ENCODE measurements at regions not wholly inside any gene's neighbourhood (a gene's known extent, or its start where the extent isn't known, plus 50 kb on each side); places are given as distances from the start of the nearest gene placed in this dataset.
"Not testable (repeated sequence)": the region's sequence is repeated elsewhere in the genome, so short reads cannot be mapped to it uniquely, and the experiment has no call there.

DNA sequence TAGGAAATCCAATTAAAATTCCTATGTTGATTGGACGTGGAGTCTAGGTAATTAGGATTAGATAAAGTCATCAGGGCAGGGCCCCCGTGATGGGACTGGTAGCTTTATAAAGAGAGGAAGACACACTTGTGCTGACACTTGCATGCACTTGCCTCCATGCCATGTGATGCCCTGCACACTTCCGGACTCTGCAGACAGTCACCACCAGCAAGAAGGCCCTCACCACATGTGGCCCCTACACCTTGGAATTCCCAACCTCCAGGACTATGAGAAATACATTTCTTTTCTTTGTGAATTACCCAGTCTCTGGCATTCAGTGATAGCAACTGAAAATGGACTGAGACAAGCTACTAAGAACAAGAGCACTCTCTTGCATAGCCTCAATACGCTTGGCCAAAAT lies 90.6 kb downstream of the CRYGS start:
- DNase-seq, result no peak

DNA sequence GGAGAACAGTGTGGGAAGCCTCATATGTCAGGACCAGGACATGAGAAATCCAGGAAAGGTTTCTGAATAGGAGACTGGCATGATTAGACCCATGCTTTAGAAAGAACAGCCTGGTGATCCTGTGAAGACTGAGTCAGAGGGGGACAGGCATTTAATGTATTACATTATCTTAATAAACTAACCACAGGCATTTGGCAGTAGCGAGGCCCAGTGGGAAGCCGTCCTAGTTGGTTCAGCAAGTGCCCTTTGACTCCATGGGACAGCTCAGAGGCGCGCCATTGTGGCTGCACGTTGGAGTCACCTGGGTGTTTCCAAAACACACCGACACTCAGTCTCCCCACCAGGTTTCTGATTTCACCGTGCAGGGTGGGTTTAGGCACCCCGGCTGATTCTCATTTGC lies 90.5 kb upstream of the DGKG start:
- no peak for DNase-seq

DNA sequence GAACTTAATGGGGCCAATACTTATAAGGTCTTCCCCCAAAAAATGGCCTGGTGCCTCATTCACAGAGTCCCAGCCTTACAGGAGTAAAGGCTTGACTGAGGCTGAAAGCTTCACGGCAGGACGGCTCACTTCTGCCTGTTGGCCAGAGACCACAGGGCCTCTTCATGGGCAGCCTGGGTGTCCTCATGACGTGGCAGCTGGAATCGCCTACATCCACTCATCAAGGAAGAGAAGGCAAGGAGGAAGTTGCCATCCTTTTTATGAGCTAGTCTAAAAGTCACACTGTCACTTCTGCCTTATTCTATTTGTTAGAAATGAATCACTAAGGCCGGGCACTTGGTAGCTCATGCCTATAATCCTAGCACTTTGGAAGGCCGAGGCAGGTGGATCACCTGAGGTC lies 89.3 kb upstream of the DGKG start:
- DNase-seq, result no peak

DNA sequence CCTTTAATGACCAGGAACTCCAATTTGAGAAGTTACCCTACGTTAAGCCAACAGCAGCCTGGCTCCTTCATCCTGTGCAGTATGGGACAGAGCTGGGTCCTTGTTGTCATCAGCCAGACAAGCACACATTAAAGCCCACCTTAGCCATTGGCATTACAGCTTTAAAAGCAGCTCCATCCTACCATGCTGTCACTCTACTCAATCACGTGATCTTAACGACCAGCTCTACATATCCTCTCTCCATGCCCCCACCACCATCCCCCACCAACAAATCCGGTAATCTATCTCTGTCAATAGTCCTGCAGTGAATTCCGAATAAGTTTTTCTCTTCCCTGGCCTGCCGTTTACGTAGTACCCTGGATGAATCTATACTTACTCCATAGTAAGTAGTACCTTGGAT lies 82.9 kb upstream of the DGKG start:
- DNase-seq, result no peak

DNA sequence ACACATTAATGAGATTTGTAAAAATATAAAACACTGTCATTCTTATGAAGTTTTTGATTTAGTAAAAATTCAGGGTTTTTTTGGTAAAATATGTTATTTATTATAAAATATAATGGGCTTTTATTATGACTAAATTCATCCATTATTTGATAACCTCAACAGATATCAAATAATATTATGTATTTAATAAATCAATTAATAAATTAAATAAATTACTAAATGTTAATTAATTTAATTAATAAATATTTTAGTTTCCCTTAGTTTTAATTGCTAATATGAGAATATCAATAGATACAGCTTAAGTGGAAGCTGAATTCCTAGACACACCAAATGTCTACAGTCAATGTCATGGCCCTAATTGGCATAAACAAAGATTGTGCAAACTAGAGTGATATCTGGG lies 82.3 kb upstream of the DGKG start:
- DNase-seq, result no peak

DNA sequence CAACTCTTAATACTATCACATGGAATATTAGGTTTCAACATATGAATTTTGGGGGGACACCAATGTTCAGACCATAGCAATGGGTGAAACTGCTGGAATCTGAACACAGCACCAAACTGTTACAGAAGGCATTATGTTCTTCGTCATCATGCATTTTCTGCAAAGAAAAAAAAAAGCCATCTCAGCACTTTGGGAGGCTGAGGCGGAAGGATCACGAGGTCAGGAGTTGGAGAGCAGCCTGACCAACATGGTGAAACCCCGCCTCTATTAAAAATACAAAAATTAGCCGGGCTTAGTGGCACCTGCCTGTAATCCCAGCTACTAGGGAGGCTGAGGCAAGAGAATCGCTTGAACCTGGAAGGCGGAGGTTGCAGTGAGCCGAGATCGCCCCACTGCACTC lies 80.9 kb upstream of the DGKG start:
- DNase-seq, result not testable (repeated sequence)

DNA sequence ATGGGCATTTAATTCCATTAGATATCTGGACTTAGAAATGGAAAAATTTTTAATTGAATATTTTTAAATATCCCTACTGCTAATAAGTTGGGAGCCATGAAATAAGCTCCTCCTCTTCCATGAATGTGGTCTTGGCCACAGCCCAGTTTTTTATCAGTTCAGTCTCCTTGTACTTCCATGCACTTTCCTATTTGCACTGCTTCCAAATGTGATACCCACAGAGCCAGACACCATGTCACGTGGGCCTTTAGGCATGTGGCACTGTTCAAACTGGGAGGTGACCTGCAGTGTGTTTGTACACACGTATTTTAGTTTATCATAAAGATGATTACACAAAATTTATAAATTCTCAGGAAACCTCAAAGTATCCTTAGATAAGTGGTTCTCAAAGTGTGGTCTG lies 80.1 kb upstream of the DGKG start:
- DNase-seq, result no peak

DNA sequence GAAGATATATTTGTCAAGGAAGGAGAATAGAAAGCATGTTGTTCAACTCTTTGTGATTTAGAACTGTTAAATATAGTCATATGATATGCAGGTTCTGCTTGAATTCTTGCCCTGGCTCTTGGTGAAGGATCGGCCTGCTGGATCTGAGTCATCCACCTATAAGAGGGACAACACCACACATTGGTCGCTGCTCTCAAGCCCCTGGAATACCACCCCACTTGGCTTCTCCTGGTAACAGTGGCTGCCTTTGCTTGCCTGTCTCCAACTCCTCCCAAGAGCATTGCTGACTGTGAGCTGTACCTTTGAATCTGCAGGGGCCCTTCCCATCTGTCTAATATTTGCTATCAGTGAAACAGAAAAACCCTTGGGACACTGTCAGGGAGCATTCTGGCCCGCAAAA lies 78.9 kb upstream of the DGKG start:
- DNase-seq, result no peak

DNA sequence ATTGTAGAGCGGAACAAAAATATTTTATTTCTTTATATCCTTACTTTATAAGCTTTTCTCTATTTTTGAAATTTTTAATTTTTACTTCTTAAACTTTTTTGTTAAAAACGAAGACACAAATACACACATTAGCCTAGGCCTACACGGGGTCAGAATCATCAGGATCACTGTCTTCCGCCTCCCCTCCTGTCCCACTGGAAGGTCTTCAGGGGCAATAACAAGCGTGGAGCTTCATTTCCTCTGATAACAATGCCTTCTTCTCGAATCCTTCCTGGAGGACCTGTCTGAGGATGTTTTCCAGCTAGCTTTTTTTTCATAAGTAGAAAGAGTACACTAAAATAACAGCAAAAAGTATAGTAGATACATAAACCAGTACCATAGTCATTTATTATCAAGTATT lies 77.7 kb upstream of the DGKG start:
- DNase-seq, result no peak

DNA sequence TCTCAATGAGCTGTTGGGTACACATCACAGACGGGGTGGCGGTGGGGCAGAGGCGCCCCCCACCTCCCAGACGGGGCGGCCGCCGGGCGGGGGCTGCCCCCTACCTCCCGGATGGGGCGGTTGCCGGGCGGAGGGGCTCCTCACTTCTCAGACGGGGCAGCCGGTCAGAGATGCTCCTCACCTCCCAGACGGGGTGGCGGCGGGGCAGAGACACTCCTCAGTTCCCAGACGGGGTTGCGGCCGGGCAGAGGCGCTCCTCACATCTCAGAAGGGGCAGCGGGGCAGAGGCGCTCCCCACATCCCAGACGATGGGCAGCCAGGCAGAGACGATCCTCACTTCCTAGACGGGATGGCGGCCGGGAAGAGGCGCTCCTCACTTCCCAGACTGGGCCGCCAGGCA lies 73.3 kb upstream of the DGKG start:
- DNase-seq, result not testable (repeated sequence)

DNA sequence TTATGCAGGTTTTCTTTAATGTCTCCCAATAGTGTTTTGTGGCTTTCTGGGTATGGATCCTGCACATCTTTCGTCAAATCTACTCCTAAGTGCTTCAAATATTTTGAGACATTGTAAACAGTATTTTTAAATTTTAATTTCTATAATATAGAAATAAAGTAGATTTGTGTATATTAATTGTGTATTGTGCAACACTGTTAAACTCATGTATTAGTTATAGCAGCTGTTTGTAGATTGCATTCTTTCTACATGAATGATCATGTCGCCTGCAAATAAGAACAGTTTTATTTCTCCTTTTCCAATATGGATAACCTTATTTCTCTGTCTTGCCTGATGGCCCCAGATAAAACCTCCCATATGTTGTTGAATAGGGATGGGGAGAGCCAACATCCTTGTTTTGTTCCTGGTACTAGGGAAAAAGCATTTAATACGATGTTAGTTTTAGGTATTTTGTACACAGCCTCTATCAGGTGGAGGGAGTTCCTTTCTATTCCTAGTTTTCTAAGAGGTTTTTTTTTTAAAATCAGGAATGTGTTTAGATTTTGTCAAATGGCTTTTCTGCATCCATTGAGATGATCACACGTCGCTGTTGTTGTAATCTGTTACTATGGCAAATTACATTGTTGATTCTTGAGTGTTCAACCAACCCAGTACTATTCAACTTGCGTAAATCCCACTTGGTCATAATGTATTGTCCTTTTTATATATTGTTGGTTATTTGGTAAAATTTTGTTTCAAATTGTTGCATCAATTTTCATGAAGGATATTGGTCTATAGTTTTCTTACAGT lies 71.1 kb upstream of the DGKG start:
- DNase-seq, result no peak

DNA sequence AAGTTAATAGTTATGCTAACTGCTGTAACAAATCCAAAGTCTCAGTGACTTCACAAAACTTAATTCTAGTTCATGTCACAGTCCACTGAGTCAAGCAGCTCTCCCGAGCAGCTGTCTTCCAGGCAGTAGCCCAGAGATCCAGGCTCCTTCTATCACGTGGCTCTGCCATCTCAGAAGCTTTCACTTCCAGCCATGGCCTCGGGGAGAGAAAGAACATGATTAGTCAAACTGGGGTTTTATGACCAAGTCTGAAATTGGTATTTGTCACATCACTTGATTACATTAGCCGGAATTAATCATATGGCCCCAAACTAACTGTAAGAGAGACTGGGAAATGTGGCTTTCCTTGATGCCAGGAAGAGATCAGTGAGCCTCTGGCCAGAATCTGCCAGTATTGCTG lies 70.2 kb upstream of the DGKG start:
- no peak for DNase-seq

DNA sequence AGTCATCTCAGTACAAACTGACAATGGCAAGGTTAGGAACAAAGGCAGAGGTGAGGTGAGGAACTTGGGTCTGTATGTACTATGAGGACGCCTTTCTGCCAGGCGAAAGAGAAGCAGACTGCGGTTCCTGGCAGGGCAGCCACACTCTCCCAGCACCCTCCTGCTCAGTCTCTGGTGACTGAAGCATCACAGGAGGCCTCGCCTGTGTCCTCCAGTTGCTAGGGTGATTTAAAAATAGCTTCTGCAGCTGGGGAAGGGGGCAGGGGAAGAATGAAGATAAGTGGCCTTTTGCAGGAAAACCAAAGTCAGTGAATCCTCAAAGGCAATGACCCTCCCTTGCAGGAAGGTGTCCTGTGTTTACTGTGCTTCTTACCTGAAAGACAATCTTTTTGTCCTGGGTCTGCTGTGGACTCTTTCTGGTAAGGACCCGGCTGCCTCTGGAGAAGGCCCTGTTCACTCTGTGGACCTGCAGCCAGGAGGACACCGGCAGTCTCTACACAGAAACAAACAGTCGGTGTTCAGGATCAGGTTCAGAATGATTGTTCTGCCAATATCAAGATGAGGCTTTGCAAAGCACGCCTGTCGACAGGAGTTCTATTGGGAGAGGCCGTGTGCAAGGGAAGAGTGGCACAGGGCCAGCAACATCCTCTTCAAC lies 65.7 kb upstream of the DGKG start:
- DNase-seq, result peak; percentile 26

DNA sequence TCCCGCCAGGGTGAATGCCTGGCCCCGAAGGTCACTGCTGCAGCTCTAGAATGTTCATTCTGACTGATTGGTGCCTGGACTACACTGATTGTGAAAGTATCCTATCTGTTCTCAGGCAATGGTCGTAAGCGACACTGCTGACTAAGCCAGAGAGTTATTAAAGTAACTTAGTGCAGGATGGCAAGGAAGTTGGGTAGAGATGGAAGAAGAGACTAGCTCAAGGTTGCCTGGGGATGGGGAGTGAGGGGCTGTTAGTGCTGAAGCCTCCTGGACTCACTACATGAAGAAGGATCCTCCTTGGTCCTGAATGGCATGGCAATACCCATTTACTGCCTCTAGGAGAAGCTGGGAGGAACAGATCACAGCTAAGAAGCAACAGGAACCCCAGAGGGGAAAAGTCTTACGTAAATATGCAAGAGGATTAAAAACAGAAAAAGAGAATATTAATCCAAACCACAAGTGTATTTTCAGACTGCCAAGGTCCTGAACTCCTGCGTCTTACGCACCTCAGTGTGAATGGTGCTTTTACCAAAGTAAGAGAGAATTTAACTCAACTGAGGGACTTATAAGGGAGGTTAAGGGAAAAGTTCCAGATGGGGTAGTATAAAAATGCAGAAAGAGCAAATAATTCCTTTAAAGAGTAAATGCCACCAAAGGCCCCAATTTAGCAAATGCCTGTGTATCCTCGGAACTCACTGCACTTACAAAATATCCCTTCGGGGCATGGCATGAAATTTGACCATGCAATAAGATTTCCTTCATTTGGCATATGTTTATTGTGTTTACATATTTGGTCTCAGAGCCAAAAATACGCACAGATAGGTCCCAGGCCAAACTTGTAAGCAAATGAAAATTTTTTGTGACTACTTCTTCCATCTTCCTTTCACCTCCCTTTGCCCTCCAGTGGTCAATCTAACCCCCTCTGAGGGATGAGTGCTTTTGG lies 64.0 kb upstream of the DGKG start:
- DNase-seq, result no peak

DNA sequence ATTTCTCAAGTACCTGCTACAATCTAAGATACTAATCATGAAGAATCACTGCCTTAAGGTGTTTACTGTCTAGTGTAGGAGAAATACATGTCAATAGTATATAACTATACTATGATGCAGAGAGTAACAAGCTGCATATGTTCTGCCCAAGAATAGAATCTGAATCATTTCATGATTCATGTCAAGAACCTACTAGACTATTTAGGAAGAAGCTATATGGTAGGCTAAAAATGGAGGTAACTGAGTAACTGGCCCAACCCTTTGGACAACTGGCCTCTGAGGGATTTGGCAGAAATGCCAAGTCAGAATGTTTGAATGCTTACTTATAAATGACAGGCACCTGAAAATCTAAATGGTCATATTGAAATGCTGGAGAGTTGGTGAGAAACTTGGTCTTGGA lies 59.9 kb upstream of the DGKG start:
- no peak for DNase-seq

DNA sequence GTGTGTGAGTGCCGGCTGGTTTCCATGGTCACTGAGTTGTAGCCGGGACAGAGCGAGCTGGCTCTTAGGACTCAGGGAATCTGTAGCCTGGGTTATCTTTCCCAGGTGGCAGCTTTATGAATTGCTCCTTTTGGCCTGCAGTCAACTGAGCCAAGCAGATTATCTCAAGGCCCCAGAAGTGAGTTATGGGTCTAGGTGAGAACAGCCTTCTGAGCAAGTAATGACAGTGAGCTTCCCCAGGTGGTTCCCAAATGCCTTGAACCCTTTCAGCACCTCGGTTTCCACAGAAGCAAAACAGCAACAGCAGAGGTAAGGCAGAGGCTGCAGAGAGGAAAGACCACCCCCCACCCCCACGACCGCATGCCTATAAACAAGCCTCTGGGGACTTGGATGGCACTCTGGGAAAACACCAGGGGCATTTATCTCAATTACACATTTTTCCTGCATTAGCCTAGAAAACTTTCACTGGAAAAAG lies 56.7 kb upstream of the DGKG start:
- no peak for DNase-seq

DNA sequence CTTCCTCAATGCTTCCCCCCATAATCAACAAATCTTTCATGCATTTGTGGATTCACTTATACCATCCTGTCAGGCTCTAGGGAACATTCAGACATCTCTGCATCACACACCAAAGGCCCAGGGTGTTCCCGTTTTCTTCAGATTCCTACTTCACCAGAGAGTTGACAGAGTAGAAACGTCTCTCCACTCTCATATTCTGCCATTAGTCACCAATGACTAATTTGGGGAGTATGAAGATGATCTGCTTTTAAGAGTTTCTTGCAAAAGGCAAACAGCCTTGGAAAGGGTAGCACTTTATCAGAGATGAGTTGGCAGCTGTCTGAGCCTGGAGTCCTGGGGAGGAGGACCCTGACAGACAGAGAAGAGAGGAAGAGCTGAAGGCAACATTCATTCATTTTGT lies 55.8 kb upstream of the DGKG start:
- no peak for DNase-seq

DNA sequence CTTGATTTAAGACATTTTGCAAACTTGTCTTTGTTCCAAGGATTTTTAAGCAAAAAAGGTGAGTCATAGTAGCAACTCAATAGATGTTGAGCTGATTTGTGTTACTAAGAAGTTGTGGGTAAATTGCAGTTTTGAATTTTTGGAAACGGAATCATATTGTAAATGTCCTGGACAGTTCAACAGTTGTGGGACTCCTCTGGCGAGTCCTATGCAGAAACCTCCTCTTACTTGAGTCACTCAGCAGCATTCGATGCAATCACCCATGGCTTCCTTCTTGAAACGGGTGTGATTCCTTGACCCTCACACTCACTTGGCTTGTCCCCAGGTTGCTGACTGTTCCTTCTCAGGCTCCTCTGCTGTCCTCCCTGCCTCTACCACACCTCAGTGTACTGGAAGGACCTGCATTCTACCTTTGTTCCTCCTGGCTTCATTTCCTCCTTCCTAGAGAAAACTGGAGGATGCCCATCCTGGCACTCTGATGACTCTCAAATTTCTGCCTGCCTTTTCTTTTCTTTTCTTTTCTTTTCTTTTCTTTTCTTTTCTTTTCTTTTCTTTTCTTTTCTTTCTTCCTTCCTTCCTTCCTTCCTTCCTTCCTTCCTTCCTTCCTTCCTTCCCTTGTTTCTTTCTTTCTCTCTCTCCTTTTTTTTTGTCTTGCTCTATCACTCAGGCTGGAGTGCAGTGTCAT lies 52.8 kb upstream of the DGKG start:
- DNase-seq, result no peak

DNA sequence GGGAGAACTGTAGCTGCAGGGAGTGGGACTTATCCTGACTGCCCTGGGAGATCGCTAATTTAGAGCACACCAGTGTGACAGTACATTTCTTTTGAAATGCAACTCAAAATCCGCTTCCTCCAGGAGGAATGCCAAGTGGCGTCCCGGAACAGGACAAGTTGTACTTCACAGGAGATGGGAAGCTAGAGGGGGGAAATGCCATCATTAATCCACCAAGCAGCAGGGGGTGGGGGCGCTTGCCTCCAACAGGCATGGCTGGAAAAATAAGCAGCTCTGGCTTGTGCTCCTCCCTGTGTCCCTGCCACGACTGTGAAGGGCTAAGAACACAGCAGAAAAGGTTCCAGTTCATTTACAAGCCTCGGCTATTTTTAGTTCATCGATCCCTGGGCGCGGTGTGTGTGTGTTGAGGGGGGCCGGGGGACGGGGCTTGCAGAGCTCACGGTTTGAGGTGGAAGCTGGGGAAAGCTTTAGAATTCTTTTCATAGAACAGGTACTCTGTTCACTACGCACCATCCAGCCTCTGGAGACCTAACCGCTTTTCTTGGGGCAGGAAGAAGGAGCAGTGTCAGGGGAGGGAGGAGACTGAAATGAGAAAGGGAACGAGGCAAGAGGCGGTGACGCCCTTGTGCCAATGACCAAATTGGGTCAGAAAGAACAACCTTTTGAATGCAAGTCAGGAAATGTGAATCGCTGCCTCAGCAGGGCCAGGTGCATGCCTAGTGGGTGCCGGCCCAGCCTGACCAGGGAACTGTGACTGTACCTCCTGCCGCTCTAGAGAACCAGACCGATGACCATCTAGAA lies 51.8 kb upstream of the DGKG start:
- peak; percentile 84 for DNase-seq

DNA sequence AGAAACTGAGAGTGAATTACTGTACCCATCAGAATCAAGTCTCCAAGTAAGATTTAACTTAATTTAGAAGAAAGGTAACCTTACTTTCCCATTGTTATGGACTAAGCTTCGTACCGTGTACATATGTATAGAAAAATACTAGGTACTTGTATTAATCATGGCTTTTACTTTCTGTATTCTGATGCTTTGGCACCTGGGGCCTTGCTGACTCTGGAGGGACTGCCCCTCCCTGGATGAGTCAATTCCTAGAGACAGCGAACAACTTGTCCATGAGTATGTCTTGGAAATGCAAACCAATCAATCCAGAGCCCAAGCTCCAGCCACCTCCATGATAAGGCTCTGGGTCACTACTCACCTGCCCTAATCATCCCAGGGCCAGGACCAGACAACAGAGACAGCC lies 50.0 kb upstream of the DGKG start:
- DNase-seq, result no peak
